Activated T-helper 9 cell treated with anti-CD3 and anti-CD28 coated beads, Interleukin-2, amount 50 U/mL, for 16 hours (primary cell): ENCODE measurements at regions not wholly inside any gene's neighbourhood (a gene's known extent, or its start where the extent isn't known, plus 50 kb on each side); places are given as distances from the start of the nearest gene placed in this dataset.

Source experiments
- DNase-seq: peaks from one replicate; pipeline ENCODE4 v3.0.0-alpha.2; 2020; ENCODE audit warnings: low read depth

DNA sequence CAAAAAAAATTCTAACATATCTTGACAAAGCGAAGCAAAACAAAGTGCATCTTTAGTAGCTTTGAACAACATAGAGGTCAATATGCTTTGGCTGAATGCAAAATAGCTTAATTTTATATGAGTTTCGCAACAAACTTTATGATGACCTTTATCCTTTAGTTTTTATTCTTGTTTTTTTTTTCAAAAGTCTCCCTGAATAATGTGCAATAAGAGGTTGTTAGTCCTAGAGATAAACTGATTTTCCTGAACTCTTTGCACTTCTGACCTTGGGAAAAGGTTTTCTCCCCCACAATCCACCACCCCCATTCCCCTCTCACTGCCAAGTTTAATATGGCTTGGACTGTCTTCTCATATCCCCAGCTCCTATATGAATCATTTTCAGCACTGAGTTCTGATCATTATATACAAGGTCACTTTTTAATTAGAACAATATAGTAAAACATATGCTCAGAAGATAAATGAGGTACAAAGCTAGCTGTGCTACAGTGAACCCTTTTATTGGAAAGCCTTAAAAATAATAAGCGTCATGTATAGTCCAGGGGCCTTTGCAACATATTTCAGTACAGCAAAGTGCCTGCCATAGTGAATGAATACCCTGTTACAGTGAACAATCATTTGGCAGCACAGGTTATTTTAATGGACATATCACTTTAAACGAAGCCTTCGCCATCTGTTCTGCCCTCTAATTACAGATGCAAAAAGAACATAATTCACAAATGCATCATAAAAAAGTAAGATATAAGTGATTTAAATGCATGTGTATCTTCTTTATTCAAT lies 496.3 kb upstream of the NR2F2 start:
- no peak for DNase-seq

DNA sequence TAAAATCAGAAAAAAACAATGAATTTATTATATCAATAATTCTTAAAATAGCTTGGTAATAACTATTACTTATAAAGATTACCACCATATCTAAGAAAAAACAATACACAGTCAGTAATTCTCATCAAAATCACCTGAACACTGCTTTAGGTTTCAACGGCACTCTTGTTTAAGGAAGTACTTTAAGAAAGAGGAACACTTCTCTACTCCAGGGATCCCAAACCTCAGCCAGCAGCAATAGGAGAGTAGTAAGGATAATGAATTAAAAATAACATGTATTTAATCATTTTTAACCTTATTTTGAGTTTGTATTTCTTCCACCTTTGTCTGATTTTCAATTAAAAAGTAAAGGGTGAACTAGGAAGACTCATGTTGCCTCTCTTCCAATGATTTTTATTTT lies 494.0 kb upstream of the NR2F2 start:
- no peak for DNase-seq

DNA sequence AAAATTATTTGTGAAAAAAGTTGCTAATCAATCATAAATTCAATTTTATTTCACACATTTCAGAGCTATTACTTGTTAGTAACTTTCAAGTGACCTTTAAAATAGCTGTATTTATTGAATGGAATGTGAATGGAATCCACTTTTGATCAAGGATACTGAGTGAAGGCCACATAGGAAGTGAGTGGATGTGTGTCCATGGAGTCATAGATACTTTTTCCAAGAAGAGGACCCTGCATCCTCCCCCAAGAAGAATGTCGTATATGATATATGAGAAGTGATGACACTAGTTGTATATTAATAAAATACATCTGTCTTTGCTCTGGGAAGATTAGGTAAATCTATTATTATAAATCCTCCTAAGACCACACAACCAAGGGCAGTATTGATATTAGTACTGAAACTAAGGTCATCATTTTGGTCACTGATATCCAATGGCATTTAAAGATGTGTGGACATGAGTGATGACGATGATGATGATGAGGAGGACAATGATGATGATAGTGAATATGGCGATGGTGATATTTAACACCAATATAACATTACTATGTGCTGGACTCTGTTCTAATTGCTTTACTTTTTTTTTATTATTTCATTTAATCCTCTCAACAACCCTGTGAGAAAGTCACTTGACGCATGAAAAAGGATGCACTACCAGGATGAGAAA lies 493.0 kb upstream of the NR2F2 start:
- DNase-seq: no peak

DNA sequence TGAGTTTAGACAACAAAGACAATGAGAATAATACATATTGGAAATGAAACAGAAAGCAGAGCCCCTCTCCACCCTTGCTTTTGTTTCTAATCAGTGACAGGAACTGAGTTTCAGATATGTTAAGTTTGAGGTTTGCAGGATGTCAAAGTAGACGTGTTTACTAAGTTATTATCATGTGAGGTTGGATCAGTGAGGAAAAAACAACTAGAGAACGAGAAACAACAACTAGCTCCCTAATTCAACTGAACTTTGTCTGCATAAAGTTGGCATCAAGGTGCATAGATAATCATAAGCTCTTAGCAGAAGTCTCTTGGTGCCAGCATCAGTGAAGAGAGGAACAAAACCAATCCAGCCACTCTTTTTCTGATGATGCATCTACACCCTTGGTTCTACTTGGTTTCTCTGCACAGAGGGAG lies 491.1 kb upstream of the NR2F2 start:
- DNase-seq: no peak

DNA sequence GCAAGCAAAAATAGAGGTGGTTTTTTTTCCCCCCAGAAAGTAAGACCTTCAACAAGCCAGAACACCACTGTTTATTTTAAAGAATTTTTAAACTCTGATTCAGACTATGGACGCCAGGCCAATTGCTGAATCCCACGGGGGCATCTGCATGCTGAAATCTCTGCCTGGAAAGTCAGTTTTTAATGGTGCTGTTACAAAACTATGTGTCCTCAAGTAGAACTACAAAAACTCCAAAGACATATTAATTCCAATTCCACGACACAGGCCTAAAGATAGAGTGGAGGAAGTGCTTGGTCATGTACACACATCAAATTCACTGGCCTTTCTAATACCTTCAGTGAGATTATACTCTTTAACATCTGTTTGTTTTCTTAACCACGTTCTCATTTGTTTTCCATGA lies 490.5 kb upstream of the NR2F2 start:
- DNase-seq: no peak

DNA sequence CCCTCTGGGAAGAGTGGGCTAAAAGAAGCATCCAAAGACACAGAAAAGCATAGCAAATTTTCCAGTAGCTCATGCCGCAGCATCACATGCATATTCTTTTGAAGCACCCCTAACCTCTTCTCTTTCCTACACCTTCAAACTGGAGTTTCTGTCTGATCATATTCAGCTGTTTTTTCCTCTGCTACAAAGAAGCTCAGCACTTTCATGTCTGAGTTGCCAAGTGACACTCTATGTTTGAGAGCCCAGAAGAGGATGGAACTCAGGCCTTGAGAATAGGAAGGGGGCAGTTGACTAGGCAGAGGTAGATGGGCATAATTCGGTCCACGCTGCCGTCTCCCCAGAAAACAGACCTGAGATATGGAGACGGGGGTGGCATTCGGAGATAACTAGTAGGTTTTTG lies 489.6 kb upstream of the NR2F2 start:
- DNase-seq: no peak

DNA sequence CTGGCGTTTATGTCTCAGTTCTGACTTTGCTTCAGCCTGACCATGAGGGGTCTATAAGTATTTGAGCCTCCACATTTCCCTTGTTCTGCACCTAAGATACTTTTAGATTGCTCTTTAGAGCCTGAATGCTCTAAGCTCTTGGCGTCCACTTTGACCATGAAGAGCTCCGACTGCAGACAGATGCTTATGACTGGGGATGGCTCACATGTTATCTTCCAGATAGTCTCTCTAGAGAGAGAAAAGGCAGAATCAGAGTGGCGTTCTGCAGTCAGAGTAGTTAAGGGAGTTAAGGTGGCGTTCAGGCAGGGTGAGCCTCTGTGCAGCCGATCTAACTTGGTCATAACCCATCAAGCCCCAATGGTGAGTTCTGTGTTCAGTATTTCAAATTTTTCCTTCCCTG lies 487.9 kb upstream of the NR2F2 start:
- DNase-seq: no peak

DNA sequence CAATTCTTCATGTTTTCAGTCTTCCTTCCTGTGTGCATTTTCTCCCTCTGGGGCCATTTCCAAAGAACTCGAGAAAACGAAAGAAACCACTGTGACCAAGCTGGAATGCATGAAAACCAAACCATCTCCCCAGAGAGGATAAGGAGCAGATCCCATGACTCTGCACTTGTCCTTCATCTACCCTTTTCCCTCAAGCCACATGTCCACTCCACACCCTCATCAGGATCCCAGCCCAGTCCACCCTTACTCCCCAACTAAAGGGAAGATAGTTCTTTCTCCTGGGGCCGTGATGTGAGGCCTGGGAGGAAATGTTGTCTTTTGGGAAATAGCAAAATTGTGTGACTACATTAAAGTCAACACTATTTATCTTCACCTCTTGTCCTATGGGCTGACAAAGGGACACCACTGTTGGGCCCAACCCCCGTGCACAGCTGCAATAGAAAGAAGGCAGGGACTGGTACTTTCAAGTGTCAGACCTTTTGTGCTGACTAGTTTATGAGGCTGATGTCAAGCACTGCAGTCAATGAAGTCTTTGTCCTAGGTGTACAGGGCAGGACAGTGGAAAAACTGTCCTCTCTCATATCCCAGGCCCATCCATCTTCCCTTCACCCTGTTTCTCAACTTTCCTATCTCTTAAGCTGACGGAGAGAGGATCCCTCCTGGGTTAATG lies 487.1 kb upstream of the NR2F2 start:
- no peak for DNase-seq

DNA sequence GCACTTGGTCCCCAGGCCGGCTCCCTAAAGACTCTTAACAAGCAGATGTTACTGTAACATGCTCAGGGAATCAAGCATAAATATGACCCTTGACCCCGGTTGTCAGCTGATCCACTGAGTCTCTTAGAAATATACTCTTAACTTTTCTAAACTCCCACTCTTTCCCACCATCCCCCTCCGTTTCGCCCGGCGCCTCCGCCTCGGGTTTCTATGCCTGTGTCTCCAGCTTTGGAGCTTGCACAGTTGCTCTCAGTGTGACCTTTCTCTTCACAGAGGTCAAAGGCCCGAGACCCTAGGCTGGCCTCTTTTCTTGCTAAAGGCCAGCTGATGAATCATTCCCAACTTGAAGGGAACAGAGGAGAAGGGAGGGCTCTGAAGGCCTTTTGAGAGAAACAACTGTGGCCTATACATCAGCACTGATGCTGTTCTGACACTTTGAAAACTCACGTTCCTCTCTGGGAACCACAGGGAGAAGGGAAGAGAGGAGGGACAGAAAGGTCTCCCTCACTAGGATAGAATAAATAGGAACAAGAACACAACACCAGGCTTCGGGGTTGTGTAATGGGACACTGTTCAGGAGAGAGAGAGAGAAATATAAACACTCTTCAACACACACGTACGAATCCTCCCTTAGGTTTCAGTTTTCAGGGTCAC lies 484.5 kb upstream of the NR2F2 start:
- no peak for DNase-seq

DNA sequence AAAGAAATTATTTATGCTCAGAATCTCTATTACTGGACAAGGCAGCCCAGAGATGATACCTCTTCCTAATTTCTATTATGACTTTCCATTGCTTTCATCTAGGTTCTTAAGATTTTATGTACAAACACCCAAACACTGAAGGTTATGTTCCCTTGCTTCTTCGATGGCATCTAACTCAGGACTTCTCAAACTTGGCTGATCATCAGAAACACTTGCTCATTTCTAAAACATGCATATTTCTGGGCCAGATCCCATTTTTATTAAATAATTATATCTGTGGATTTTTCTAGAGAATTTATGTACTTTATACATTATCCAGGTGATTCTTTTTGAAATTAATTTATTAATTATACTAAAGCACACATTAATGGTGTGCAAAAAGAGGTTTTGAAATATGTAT lies 482.4 kb upstream of the NR2F2 start:
- DNase-seq: no peak

DNA sequence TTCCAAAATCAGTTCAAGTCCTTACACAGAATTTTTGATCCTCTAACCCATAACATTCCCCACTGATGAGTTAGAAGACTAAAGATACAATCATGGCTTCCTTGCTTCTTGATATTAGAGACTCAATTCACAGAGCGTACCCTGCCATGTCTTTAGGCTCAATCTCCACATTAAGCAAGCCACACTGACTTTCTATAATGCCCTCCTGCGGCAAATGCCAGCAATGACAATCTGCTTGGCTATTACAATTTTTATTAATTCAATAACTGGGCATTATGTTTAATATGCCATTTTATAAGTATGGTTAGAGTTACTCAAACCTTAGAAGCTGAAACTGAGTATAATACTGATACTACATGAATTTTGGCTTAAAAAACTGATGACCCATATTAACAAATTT lies 479.7 kb upstream of the NR2F2 start:
- no peak for DNase-seq

DNA sequence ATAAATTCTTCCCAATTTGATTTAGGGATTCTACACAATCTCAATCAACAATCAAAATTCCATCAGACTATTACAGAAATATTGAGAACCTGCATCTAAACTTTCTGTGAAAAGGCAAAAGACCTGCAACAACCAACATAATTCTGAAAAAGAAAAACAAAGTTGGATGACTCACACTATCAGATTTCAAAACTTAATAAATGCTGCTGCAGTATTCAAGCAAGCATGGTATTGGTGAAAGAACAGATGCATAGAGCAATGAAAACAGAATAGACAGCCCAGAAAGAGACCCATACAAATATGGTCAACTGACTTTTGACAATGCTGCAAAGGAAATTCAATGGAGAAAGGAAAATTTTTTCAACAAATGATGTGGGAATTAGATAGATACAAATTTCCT lies 477.1 kb upstream of the NR2F2 start:
- DNase-seq: no peak

DNA sequence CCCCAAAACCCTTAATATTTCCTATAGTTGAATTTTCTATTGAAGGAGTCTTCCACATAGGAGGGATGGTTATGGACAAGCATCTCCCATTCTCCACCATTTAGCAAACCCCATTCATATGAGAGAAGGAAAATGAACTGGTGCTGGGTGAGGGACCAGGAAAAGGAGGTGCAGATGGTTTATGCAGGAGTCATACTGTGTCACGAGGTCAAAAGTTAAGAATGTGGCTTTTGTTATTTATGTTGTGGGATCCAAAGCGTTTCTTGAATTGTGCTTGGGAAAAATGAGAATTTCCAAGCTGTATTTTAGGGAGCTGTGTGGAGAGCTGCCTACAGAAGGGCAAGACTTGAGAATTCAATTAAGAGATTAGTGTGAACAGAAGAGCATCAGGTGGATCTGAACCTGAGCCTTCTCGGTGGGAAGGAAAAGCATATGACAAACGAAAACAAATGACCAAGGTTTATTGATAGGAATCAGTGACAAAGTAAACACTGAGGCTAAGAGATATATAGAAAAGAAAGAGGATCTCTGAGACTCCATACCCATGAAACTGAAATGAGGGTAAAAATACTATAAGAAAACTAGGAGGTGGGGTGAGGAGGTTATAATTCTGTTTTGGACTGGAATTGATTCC lies 473.3 kb upstream of the NR2F2 start:
- no peak for DNase-seq

DNA sequence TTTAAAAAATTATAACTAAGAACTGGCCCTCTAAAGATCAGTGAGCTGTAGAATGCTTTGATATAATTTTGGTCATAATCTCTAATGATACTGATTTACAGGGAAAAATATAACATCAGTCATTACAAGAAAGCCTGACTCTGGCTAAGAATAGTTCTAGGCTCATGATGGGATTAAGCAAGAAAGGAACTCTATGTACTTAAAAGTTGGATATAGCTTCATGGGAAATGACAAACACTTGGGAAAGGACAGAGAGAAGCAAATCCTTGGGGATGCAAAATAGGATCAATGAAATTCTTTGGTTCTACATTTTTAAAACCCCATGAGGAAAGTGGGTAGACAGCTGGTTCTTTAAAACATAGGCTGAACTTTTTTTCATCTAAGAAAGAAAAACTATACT lies 472.7 kb upstream of the NR2F2 start:
- no peak for DNase-seq

DNA sequence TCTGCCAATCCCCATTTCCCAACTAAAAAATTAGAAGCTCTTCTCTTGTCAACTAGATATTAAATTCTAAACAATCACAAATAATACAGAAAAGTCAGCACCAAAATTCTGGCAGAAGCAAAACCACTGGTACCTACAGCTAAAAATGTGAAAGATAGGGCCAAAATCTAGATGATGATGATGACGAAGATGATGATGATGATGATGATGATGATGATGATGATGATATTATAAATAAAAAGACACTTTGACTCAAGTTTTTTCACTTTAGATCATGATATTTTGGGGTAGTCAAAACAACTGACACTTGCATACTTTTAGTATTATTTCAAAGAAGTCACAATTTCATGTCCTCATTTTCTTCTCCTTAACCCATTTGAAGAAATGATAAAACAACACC lies 470.1 kb upstream of the NR2F2 start:
- DNase-seq: no peak

DNA sequence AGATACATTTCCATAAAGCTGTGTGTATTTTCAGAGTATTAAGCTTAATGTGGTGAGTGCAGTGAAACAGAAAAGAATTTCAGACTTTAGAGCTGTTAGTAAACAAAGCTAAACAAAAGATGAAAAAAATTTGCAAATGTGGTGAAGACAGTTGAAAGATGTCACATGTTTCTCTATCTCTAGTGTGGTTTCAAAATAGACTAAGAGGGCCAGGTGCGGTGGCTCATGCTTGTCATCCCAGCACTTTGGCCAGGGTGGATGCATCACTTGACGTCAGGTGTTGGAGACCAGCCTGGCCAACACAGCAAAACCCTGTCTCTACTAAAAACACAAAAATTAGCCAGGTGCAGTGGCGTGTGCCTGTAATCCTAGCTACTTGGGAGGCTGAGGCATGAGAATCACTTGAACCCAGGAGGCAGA lies 466.0 kb upstream of the NR2F2 start:
- no peak for DNase-seq

DNA sequence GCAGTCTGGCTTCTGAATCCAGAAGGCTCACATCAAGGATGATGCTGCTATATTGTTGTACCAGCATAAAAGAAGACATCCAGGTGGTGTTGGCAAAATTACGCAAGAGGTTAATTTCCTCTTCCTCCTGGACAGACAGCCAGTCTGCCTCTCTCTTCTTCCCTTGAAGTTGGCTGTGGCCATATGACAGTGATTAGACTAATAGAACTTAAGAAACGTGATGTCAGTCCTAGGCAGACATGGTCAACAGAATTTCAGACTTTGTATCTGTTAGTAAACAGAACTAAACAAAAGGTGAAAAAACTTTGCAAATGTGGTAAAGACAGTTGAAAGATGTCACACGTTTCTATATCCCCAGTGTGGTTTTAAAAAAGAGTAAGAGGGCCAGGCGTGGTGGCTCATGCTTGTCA lies 465.2 kb upstream of the NR2F2 start:
- DNase-seq: no peak

DNA sequence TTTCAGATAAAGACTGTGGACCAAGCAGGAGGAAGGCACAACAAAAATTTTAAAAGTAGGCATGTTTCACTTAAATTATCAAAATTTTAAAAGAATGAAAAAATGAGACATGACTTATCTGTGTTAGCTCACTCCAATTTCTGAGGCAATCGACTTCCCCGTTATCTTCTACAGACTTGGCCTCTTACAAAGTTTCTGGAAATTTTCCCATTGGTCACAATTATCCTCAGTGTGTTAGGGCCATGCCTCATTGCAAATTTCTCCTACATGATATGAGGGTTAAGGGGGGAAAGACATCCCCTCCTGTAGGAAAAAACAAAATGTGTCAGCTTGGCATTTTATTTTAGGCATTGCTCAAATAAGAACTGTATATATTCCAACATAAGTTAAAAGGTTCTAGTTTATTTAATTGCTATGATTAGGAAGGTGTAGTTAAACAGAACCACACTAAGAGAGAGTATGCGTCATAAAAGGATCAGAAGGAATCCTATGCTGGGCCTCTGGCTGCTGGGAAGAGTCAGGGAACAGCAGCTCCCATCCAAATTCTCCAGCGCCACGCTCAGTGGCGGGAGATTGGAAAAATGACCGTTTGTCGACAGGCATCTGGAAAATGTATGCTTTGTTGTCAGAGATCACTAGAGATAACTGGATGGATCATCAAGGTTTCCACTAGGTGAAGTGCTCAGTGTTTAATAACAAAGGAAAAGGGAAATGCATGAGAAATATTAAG lies 463.6 kb upstream of the NR2F2 start:
- no peak for DNase-seq

DNA sequence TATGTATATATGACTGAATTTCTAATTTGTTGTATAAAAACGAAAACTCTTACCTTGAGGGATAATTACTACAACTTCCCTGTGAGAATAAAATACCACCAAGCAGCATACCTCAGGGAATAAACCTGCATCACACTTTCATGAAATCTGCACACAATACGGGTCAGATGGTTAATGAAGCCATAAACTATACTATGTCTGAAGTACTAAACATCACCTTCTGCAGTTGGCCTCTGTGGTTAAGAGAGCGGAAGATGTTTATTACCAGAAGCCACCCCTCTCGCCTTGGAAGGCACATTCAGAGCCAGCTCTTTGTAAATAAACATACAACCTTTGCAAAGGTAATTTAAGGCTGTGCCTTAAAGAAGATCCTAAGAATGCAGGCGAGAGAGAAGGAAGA lies 462.1 kb upstream of the NR2F2 start:
- DNase-seq: no peak

DNA sequence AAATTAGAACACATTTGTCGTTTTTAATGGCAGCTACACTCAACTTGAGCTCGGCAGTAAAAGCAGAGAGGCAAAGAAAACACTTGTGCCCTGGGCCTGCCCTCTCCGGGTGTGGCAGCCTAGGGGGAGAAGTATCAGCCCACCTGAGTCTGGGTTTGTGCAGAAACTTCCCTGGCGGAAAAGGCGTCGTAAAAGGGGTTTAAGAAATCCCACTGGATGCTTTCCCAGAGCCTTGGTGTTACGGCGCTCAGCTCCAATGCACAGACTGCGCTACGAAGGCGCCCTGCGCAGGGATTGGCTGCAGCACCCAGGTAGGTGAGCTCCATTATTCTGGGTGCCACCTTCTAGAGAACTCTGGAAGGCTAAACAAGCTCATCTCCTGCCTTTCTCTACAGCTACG lies 461.5 kb upstream of the NR2F2 start:
- DNase-seq: no peak

DNA sequence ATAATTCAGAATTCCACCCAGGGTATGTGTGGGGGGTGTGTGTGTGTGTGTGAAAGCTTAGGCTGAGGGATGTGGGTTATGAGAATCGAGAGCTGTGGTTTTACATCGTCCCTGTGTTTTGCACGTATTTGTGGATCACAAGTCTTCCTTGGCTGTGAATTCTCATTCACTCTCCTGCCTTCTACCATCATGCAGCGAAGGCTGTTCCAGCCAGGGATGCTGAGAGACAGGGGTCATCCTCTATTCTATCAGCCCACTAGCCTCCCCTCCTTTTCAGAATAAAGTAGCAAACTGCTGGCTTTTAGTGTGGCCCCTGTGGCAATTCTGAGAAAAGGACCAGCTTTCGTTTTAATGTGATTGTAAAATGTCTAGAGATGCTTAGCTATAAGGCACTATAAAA lies 460.6 kb upstream of the NR2F2 start:
- DNase-seq: no peak

DNA sequence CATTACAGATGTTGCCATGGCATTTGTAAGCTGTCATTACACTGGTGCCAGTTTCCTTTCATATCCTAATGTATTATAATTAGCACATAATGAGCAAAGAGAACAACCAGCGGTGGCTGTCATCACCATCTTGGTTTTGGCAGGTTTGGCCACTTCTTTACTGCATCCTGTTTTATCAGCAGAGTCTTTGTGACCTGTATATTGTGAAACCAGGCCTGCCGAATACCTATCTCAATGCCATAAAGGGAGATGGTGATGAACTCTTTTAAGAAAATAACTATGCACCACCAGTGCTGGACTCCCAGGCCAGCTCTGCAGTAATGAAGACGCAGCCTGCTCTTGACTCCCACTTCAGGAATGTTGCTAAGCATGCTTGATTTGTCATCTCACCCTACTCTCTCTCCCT lies 458.1 kb upstream of the NR2F2 start:
- no peak for DNase-seq
